Liver (tissue), 2 donors: ENCODE measurements at regions not wholly inside any gene's neighbourhood (a gene's known extent, or its start where the extent isn't known, plus 50 kb on each side); places are given as distances from the start of the nearest gene placed in this dataset.

Experiments
- NR2F2 ChIP-seq: IDR thresholded peaks from 2 replicates; pipeline ENCODE4 v1.6.1; 2016; ENCODE audit warnings: antibody characterized with exemption
- REST ChIP-seq: IDR thresholded peaks from 2 replicates; pipeline ENCODE4 v1.6.1; 2016; ENCODE audit warnings: antibody characterized with exemption, mild to moderate bottlenecking
- donor health status: healthy.

- TF ChIP-seq NR2F2 = no peak
- no peak for TF ChIP-seq REST
Observed at GRCh38 chr22:47784367-47784983, 1022.0 kb downstream of the TBC1D22A start.
